HG03354 (cell line): ENCODE measurements at regions not wholly inside any gene's neighbourhood (a gene's known extent, or its start where the extent isn't known, plus 50 kb on each side); places are given as distances from the start of the nearest gene placed in this dataset.

Experiments used
- ATAC-seq: cut with Tn5 transposase; IDR thresholded peaks from one replicate; pipeline ENCODE4 v1.9.1; 2021; ENCODE audit warnings: mild to moderate bottlenecking; ENCODE audit not compliant: unreplicated experiment, poor library complexity, severe bottlenecking

DNA sequence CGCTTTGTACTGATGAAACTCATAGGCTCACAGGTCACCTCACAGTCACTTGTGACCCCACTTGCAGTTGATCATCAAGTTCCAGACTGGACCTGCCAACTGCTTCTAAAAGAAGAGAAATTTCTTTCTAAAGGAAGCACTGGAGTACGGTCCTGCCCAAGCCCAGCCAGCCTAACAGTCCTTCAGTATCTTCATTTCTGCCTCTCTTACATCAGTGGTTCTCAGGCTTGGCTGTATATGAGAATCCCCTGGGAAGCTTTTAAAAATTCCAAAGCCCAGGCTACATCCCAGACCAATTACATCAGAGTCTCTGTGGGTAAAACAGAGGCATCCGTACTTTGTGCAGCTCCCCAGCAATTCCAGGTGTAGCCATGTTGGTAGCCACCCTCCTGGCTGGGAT is 282.1 kb downstream of the NFIB start:
- no peak for ATAC-seq

DNA sequence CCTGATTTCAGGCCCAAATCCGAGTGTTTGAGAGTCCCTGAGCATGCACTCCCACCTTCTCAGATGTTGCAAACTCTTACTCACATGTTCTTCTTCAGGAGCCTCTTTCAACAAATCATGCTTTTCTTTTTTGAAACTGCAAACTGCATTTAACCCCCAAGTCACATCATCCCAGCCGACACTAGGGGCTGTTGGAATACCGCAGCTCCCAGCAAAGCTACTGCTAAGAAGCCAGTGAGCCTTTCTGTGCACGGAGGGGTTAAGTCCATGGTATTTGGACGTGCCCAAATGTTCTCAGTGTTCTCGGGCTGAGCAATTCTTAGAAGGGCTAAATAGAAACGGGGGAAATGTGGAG is 282.9 kb downstream of the NFIB start:
- ATAC-seq: no peak

DNA sequence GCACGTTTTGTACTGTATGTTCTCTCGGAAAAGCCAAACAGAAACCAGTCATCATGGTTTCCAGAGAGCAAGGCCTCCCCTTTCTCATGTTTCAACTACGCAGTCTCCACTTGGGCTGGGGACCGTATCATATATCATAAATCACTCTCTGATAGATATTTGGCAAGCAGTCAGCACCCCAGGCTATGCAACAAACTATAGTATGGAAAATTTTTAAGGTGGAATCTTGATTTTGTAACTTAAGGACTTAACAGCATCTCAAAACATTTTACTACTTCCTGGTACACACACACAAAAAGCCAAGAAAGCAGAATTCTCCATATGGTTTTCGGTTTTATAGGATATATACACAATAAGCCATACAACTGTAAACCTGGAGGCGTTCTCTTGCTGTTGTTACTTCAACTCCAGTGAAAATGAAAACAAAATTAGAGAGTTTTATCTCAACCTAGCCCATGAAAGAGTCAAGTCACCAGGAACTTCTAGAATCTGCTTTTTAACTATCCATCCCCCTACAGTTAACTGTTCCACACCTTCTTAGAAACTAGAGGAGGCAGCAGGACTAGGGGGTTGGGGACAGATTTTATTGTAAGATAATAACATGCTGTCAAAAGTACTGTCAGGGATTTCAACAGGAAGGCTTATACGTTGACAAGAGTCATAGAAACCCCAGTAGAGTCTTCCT is 283.4 kb downstream of the NFIB start:
- ATAC-seq: no peak

DNA sequence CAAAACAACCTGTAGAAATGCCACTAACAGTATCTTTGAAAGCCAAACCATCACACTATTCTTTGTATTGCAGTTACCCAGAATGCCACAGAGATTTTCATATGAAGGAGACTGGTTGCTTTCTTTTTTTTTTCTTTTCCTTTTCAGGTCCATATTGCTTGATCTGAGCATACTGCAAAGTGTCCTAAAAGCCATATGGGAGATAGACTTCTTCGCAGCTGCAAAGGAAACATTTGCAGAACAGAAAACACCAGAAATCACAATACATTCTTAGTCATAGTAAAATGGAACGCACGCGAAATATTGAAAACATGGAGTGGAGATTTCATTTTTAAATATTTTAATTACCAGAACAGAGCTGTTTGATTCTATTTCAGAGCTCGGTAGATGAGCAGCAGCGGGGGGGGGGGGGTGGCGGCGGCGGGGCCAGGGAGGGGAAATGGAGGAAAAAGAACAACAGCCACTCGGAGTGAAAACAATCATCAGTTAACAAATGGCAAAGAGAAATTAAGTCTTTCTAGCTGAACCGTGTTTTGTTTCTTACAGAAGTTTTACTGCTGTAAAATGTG is 284.1 kb downstream of the NFIB start:
- ATAC-seq: no peak

DNA sequence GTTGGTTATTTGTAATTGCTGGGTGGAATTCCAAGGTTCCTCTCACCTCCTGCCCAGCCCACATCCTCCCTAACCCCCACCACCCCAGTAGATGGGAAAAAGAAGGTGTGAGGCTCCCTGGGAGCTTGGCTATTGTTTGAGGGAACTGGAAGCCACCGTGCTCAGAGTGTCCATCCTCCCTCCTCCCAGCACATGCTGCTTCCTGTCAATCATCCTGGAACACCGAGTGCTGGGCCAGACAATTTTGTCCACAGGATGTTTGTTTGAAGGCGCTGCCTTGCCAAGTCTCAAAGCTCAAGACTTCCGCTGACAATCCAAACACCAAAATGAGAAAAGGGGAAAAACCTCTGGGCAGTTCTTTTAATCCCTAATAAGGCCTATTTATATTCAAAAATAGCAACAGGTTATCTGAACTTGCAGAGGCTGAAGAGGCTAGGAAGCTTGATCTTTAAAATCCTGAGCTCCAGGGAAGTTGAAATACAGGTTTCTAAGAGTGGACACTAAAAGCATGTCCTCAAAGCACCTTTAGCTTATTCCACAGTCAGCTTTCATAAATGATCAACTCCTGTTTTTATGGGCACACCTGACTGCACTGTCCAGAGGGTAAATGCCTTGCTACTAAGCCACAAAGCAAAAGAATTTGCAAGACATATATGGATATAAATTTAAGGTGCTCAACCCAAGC is 286.7 kb downstream of the NFIB start:
- ATAC-seq: no peak

DNA sequence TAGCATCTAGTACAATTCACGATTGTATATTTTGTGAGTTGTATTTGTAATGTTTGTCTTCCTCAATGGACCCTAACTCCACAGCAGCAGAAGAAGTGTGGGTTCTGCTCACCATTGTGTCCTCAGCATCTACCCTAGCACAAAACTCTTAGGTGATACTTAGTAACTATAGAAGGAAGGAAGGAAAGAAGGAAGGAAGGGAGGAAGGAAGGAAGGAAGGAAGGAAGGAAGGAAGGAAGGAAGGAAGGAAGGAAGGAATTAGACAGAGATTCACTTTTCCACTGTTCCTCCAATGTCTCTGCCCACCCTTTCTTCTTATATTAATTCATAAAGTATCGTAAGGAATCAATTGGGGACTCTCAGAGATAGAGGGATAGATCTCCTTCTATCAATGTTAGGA is 288.2 kb downstream of the NFIB start:
- no peak for ATAC-seq

DNA sequence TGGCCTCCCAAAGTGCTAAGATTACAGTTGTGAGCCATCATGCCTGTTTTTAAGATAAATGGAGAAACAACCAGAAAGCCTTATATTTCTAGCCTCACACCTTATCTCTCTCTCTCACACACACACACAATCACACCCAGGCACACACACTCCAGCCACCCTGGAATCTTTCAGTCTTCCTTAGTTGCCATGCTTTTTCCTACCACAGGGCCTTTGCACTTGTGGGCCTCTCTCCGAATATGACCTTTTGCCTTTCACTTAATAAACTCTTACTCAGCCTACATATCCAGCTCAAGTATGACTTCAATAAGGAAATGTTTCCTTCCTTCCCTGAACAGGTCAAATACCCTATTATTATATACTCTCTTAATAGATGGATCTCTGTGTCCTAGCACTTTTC is 290.7 kb downstream of the NFIB start:
- no peak for ATAC-seq

DNA sequence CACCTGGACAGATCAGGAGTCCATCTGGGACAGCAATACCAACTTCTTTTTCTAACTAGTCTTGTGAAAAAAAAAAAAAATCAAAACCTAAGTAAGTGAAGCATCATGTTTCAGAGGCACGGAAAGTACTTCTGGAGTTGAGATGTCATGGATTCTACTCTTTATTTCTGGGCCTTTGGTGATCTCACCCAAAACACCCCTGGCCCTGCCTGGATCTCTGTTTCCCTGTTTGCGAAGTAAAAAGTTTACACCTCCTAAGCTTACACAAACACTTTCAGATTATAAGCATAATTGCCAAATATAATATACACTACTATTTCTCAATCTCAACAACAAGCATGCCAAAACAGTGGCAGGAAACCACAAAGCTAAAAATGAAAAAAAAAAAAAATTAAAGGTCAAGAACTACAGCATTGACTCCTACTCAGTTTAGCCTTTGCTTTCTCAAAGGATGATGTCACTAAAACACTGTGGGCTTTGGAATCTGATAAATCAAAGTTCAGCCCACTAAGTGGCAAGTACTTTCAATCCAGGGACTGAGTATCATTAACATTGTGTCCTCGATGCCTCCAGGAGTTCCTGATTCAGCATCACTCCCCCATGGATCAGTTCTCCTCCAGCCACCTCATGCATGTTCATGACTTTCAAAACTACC is 291.9 kb downstream of the NFIB start:
- no peak for ATAC-seq

DNA sequence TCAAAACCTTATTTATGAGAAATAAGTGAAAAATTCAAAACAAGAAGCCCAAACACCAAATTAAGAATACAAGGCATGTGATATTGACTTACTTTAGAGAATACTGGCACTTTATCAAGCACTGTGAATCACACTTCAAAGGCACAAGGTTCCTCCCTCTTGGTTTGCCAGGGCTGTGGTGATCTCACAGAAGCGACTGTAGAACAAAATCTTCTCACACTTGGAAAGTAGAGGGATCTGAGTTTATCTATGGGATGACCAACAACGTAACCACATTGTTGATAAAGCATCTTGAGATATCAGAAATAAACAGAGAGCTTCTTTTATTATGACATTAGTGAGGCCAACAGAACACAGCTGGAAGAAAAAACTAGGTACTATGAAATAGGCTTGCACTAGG is 295.9 kb downstream of the NFIB start:
- ATAC-seq: no peak

DNA sequence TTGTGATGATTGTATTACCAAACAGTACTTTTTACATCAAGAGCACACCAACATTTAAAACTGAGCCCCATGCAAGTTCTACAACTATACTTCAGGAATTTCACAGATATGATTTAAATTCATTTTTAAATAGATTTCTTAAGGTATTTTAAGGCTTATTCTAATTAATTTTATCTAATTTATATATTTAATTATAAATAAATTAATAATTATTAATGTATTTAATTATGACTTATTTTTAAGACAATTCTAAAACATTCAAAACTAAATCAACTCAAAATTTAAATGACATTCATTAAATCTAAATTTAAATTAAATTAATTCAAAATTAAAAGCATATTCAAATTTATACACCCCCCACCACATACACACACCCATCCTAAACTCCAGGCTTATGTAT is 299.2 kb downstream of the NFIB start:
- ATAC-seq: no peak

DNA sequence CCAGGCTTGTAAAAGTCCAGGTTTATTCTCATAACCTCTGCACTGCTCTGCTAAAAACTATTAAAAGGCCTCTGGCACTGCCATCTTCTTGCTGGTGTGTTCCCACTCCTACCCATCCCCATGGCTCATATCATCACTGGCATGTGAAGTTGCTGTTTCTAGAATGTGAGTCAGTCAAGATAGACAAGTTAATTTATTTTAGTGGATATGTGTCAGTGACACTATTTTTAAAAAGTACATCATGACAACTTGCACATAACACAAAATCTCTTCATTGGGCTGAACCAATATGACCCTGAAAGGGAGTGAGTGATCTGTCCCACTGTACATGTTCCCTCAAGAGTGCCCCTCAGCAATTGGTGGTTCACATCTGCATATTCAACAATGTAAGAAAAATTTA is 299.7 kb downstream of the NFIB start:
- no peak for ATAC-seq

DNA sequence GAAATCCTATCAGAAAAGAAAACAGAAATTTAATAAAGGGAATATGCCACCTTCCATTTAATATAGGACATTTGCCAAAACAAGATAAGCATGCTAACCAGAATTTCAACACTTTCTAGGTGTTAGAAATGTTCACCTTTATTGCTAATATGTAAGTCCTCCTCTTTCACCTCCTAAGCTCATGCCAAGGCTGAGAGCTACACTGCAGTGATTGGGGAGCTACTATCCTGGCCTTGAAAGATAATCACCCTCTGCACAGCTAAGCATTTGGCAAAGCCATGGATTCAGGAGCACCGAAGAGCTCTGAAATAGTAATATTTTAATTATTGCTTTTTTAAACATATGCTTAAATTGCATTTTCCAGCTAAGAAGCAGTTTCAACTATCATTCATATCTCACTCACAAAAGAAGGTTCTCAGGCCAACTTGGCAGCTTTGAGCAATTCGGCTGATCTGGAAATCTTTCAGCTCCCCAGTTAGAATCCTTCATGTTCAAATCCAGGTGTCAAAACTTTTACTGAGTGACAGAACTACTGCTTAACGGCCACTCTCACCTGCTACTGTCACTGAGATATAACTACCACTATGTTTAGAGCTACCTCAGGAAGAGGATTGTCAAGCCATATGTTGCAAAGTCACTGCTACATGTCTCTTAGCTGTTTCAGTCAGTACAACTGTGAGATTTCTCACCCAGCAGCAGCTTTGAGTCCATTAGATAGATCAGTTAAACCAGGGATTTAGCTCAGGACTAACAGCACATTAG is 302.0 kb downstream of the NFIB start:
- ATAC-seq: no peak

DNA sequence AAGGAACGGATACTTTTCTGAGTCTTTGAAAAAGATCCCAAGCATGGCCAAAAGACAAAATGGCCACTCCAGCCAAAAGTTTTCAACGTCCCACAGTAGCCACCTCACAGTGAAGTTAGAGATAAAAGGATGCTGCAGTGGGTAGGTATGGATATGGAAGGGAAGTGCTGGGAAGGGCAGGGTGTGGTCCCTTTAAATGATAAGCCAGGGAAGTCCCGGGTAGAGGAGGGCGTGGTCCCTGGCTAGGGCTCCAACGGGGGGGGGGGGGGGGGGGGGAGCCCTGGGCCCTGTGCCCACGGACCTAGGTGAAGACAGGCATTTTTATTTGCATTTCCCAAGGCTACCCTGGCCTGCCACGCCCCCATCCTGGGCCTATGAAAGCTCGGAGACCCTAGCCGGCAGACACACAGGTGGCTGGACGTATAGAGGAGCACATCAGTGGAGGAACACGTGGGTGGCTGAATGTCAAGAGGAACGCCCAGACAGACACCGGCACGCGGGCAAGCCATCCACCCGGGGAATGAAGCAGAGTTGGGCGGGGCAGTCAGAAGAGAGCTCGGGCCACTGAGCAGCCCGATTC is 306.7 kb downstream of the NFIB start:
- ATAC-seq: no peak

DNA sequence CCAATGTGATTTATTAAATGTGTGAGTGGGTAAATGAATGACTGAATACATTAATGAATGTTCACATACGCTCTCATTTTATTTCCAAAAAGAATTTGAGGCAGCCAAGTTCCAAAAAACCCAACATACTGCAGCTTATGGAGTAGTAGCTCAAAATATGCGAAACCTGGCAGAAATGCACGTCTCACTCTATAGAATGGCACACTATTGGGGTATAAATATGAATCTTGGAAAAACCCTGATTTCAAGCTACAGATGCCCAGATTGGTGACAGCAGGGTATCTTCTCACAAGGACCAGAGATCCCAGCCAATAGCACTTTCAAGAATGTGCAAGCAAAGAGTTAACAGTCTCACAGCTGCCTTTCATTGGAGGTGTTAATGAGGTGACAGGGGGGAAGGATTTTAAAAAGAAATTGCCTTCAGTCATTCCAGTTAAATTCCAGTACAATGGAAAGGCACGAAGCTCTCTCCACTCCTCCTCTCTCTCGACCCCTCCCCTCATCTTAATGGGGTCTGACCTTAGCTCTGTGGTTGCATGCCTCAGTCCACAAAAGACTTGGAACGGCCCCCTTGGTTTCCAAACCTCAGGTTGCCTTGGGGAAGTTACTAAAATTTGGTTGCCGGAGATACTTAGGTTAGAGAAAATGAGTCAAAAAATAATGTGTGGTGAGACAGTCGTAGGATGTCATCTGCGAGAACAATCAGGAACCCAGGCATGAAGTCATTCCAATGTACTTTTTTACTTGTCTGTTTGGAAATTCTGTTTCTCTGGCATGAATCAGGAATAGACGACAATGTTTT is 307.4 kb downstream of the NFIB start:
- ATAC-seq: no peak

DNA sequence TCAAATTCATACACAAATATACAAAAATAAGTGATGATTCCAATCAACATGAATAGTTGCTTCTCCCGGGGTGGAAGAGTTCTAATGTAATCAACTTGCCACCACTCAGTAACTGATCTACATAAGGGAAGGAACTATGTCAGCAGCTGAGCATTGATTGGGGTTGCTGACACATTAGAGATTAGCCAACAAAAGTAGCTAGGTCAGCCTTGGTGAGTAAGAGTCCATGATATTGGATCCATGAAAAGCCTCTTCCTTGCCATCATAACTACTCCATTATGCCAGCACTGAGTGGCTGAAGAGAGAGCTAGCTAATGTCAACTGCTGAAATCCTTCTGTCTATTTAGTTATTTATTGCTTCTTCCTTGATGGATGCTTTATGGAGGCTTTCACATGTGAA is 309.8 kb downstream of the NFIB start:
- ATAC-seq: no peak

DNA sequence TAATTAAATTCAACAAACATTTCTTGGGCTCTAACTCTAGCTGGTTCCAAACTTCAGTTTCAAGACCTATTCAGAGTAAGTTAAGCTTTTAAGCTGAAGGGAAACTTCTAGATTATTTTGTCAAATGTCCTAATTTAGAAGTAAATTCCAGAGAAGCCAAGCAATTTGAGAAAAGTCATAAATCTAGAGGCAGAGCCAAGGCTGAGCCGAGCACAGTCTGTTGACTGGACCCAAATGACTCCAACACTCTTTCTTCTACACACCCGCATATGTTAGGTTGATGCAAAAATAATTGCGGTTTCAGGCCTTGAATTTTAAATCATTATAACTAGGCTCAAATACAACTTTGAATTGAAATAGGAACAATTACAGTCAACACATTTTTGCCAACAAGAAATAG is 319.7 kb downstream of the NFIB start:
- no peak for ATAC-seq

DNA sequence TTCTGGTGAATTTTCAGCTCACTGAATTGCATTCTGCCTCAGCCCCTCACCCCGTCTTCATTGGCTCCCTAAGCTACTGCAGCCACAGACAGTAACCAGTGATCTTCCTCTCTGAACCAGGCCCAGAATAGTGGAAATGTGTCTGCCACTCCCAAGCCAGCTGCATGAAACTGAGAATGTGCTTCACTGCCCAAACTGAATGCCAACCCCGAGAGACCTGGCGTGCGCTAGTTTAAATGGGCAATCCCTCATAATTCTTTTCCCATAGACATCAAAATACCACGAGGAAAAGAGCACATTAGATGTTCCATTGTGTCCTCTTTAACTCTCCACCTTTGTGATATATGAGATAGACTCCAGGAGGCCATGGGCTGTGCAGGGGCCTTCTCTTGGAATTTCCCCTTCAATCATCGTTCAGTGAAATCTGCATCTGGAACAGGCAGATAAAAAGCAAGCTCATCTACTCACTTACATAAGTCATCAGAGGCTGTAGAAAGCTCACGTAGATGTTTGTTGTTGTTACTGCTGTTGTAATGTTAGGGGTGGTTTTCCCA is 320.2 kb downstream of the NFIB start:
- ATAC-seq: no peak

DNA sequence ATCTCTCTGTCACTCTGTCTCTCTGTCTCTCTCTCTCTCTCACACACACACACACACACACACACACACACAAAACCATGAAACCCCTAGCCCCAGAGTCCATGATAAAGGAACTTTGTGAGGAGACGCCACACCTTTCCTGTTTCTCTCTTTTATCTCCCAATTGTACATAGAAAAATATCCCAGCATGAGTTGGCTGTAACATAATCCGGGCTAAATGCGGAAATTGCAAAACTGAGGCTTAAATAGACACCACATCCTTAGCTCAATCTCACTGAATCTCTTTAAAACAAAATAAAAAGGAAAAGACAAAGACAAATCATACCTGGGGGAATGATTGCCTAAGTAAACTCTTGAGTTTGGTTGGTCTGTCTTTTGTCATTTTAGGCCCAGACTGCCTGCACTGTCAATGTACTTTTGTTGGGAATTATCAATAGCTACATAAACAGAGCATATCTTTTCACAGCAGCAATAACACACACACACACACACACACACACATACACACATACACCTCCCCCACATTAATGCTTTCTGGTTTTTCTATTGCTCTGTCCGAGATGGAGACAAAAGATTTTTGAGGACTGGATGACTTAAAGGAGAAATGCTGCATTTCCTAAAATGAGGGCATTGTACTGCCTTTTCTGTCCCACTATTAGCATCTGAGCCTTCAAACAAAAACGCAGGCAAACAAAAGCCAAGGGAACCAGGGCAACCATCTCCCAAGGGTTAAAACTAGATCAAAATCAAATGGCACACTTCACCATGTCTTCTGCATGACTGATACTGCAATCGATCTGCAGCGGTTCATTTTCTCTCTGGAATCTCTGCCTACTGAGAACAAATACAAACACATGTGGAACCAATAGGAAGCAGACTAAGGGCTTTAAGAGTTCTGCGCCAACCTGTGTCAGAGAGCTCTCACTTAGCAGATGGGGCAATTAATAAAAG is 321.5 kb downstream of the NFIB start:
- no peak for ATAC-seq
